ENCODE measurements at regions not wholly inside any gene's neighbourhood (a gene's known extent, or its start where the extent isn't known, plus 50 kb on each side); places are given as distances from the start of the nearest gene placed in this dataset.

DNA sequence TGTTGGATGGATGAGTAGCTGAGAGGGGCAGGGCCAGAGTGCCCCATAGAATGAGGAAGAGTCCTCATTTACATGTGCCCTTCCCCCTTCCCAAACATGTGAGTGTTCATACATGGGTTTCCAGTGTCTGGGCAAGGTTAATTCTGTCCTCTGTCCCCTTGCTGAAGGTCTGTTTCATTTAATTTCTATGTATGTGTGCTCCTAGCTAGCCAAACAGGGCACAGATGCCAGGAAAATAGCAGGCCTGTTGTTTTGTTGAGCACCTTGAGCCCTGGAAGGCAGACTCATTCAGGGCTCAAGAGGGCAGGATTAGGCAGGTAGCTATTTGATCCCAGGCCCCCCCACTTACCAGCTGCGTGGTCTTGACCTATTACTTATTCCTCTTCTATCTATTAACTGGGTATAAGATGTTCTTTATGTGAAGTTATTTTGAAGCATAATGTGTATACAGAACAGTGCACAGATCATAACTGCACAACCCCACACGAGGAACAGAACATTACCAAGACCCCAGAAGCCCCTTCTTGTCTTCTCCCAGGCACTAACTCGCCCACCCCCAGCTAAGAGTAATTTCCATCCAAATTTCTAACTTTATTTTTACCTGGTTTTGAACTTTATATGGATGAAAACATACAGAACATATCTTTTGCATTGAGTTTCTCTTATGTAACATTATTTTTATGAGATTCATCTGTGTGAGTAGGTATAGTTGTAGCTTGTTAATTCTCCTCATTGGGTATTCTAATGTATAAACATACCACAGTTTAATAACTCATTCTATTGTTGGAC is 164.3 kb downstream of the RPIA start:
- no peak for DNase-seq (ENCODE audit: extremely low spot score)
- TF ChIP-seq, protein P1, sequence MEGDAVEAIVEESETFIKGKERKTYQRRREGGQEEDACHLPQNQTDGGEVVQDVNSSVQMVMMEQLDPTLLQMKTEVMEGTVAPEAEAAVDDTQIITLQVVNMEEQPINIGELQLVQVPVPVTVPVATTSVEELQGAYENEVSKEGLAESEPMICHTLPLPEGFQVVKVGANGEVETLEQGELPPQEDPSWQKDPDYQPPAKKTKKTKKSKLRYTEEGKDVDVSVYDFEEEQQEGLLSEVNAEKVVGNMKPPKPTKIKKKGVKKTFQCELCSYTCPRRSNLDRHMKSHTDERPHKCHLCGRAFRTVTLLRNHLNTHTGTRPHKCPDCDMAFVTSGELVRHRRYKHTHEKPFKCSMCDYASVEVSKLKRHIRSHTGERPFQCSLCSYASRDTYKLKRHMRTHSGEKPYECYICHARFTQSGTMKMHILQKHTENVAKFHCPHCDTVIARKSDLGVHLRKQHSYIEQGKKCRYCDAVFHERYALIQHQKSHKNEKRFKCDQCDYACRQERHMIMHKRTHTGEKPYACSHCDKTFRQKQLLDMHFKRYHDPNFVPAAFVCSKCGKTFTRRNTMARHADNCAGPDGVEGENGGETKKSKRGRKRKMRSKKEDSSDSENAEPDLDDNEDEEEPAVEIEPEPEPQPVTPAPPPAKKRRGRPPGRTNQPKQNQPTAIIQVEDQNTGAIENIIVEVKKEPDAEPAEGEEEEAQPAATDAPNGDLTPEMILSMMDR (IDR thresholded peaks at IDR 0.05; ENCODE audit: control extremely low read depth, extremely low read depth, low read depth, missing control alignments): no peak
- POLR2A ChIA-PET: interaction anchor here (1.5 to 6.1 kb wide), 5 partner anchors 9 to 172 kb away, joined by 4 to 79 read pairs (median 24); no protein-coding TSS in a partner anchor
- CTCF ChIA-PET: interaction anchor here (1.6 to 21.5 kb wide), 3 partner anchors 7 to 25 kb away, joined by 4 to 460 read pairs (median 43); no protein-coding TSS in a partner anchor

DNA sequence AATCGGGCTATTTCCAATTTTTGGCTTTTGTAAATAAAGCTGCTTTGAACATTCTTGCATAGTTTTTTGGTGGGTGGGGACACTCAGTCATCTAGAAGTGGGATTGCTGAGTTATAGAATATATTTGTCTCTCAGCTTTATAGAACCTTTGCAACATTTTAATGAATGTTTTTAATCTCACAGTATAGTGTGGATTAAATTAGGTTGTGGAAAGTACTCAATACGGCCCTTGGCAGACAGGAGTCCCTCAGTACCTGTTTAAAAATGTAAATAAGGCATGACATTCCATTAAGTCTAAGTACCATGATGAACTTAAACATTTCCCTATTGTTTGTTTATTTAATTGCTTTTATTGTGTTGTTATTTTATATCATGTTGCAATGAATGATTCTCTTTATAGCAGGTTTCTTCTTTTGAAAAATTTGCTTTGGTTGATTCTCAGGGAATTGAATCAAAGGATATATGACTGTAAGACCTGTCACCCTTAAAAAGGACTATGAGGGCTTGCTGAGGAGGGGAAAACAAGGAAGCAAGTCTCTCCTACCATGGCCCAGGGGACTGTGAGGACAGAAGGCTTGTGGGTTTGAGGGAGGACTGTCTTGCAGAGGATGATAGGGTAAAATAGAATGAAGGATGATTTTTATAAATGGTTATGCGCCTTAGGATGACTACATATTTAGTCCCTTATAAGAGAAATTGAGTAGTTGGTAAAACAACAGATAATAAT is 165.1 kb downstream of the RPIA start:
- TF ChIP-seq, protein P1 (IDR thresholded peaks at IDR 0.05; ENCODE audit: control extremely low read depth, extremely low read depth, low read depth, missing control alignments): no peak
- ChIA-PET POLR2A (interaction anchor here (1.1 to 6.1 kb wide), 6 partner anchors 10 to 171 kb away, joined by 4 to 79 read pairs (median 18); no protein-coding TSS in a partner anchor), CTCF (interaction anchor here (4.8 to 21.5 kb wide), 2 partner anchors 8 to 20 kb away, joined by 43 to 460 read pairs; no protein-coding TSS in a partner anchor)
- DNase-seq (ENCODE audit: extremely low spot score): no peak

DNA sequence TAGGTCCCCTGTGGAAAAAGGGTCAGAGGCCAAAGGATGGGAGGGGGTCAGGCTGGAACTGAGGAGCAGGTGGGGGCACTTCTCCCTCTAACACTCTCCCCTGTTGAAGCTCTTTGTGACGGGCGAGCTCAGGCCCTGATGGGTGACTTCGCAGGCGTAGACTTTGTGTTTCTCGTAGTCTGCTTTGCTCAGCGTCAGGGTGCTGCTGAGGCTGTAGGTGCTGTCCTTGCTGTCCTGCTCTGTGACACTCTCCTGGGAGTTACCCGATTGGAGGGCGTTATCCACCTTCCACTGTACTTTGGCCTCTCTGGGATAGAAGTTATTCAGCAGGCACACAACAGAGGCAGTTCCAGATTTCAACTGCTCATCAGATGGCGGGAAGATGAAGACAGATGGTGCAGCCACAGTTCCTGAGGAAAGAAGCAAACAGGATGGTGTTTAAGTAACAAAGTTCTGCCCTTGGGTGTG is 165.8 kb downstream of the RPIA start:
- ChIA-PET CTCF (interaction anchor here (4.8 to 21.5 kb wide), 2 partner anchors 9 to 21 kb away, joined by 43 to 460 read pairs; no protein-coding TSS in a partner anchor), POLR2A (interaction anchor here (1.1 to 6.1 kb wide), 6 partner anchors 10 to 170 kb away, joined by 3 to 79 read pairs (median 18); no protein-coding TSS in a partner anchor)
- DNase-seq (ENCODE audit: extremely low spot score): no peak
- TF ChIP-seq, protein P1 (IDR thresholded peaks at IDR 0.05; ENCODE audit: control extremely low read depth, extremely low read depth, low read depth, missing control alignments): no peak

DNA sequence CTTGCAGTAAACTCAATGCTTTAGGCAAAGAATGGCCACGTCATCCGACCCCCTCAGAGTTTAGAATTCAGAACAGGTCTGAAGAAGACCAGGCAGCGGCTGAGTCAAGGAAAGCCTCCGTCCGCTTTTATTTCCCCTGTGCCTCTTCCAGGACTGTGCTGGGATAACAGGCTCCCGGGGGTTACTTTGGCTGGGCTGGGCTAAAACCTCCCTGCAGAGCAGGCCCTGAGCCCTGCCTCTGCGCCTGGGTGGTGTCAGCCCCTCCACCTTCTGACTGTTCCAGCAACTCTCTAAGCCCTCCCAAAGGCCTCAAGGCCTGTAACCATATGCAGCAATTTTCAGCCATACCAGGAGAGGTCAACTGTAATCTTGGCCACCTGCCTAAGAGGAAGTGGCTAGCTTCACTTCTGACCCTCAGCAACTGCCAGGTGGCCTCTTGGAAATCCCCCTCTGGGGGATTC is 166.5 kb downstream of the RPIA start:
- ChIA-PET POLR2A (interaction anchor here (0.6 to 6.1 kb wide), 8 partner anchors 11 to 170 kb away, joined by 3 to 79 read pairs (median 10); no protein-coding TSS in a partner anchor), CTCF (interaction anchor here (1.0 to 21.5 kb wide), 3 partner anchors 10 to 172 kb away, joined by 3 to 460 read pairs (median 43); no protein-coding TSS in a partner anchor)
- TF ChIP-seq, protein P1 (IDR thresholded peaks at IDR 0.05; ENCODE audit: control extremely low read depth, extremely low read depth, low read depth, missing control alignments): no peak
- peak; percentile 12 for DNase-seq (ENCODE audit: extremely low spot score)

DNA sequence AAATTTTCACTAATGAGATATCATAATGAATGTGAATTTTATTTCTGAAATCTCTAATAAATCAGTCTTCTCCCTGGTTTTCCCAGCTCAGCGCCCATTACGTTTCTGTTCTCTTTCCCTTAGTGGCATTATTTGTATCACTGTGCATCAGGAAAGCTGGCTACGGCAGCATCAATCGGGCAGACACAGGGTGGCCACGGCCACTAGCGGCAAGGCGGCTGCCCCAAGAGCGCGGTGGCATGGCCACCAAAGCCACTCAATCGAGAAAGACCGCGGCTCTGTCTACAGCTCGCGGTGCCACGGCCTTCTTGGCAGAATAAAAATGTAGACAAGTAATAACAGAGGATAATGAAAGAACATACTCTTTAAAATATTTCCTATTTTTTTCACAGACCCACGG is 168.0 kb downstream of the RPIA start:
- POLR2A ChIA-PET: interaction anchor here (0.9 to 6.1 kb wide), 7 partner anchors 10 to 168 kb away, joined by 5 to 79 read pairs (median 15); no protein-coding TSS in a partner anchor
- TF ChIP-seq, protein P1 (IDR thresholded peaks at IDR 0.05; ENCODE audit: control extremely low read depth, extremely low read depth, low read depth, missing control alignments): no peak
- CTCF ChIA-PET: interaction anchor here (0.9 to 21.5 kb wide), 4 partner anchors 11 to 168 kb away, joined by 3 to 460 read pairs (median 24); no protein-coding TSS in a partner anchor
- no peak for DNase-seq (ENCODE audit: extremely low spot score)

Measured in GM10248 (cell line).